Endometrium (tissue), 2 donors: ENCODE measurements at regions not wholly inside any gene's neighbourhood (a gene's known extent, or its start where the extent isn't known, plus 50 kb on each side); places are given as distances from the start of the nearest gene placed in this dataset.
"Not testable (repeated sequence)": the region's sequence is repeated elsewhere in the genome, so short reads cannot be mapped to it uniquely, and the experiment has no call there.

Experiments
- FAIRE-seq: peaks from 2 replicates; lab custom pipeline; 2012; peaks lifted over from hg19 to GRCh38; lab: Jason Lieb, UNC
- donor health status: control.
- donor health status: control.

DNA sequence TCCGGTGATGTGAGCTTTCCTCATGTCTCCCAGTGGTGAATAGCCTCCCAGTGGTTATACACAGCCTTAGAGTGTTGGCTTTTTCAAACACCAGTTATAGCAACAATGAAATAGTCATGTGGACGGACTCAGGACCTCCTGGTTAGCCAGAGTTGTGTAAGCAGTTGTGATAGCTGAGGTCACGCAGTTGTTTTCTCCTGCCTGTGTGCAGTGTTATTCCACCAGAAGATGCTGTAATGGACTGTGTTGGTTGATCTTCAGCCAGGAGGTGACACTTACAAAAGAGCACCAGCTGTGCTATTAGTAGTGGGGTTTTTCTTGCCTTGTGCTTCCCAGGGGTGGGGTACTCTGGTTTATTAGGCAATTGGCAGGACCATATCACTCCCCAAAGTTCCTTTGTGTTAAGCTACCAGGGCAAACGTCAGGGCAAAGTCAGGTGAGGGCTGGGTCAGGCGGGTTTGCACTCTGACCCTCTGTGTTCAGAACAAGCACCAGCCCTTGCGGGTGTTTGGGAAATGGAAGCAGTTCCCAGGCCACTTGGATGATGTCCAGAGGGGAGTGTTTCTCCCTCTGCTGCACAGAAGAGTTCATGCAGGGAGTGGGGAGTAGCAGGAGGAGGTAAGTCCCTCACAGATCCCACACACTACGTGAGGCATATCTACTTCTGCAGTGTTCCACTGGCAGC lies 252.6 kb downstream of the TMEM47 start:
- no peak for FAIRE-seq

DNA sequence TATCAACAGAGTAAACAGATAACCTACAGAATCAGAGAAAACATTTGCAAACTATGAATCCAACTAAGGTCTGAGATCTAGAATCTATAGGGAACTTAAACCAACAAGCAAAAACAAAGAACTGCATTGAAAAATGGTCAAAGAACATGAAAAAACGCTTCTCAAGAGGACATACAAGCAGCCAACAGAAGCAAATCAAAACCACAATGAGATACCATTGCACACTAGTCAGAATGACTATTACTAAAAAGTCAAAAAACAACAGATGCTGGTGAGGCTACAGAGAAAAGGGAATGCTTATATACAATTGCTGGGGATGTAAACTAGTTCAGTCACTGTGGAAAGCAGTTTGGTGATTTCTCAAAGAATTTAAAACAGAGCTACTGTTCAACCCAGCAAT lies 255.7 kb downstream of the TMEM47 start:
- no peak for FAIRE-seq

DNA sequence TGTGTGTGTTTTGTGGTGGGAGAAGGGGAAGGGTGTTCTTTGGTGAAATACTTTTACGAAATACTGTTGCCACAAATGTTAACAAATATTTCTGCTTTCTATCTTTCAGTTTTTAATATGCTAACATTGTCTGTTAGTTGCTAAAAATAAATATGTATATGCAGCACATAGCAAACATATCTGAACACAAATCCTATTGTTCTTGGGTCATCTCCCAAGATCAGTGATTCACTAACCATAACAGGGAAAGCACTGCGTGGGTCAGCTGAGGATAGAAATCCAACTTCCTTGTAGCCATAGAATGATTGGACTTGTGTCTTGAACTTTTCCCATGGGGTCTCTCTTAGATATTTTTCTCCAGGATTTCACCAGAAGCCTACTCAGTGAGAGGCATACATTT lies 250.3 kb upstream of the FAM47A start:
- no peak for FAIRE-seq

DNA sequence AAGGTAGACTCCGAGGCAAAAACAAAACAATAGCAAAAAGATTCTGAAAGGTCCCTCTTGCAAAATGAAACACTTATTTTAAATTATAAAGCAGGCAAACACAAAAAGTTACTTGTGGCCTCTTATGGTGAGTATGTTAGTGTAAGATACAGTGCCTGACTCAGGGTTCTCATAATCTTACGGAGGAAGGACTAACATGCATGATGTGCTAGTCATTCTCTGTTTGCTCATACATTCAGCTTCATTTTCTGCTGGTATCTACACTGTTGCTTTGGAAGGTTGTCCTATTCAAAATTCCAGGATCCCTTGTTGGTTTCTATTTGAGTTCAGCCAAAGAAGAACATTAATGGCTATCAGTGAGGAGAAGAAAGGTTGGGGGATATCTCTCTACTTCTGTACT lies 249.1 kb upstream of the FAM47A start:
- no peak for FAIRE-seq

DNA sequence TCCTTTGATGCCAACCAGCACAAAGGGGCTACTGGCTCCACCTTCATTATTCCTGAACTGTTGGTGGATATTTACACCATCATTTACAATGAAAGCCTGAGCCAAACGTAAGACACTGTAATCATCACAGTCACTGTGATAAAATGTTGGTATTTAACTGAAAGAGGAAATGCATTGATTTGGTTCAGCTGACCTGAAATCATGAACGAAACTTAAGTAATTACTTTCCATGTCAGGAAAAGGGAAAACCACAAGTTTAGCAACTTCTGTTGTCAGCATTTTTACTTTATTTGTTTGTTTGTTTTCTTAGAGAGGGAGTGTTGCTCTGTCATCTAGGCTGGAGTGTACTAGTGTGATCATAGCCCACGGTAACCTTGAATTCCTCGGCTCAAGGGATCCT lies 247.8 kb upstream of the FAM47A start:
- no peak for FAIRE-seq

DNA sequence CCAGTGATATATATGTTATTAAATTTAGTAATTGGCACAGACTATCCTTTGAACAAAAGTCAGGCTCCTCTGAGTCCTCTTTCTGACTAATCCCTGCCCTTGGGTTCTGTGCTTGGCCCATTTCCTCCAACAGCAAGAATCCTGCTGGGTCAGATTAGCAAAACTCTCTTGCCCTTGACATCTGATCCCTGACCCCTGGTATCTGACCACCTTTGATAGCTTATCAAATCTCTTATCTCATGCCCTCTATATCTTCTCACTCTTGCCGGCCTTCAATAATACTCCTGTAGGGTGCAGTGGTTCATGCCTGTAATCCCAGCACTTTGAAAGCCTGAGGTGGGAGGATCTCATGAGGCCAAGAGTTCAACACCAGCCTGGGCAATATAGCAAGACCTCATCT lies 245.5 kb upstream of the FAM47A start:
- no peak for FAIRE-seq

DNA sequence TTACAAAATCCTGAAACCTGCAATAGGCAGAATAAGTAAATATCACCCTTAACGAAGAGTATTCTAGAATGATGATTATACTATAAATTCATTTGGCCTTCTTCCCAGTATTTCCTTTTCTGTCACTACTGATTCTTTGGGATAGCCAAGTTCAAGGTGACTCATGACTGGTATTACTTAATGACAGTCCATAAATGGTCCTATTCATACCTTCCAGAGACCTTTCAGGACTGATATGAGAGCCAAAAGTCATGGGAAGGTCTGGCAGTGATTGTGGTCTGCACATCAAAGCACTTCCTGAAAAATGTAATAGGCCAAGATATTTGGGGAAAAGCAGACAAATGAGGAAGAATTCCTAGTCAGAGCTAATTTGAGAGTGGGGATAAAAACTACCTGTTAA lies 239.6 kb upstream of the FAM47A start:
- no peak for FAIRE-seq

DNA sequence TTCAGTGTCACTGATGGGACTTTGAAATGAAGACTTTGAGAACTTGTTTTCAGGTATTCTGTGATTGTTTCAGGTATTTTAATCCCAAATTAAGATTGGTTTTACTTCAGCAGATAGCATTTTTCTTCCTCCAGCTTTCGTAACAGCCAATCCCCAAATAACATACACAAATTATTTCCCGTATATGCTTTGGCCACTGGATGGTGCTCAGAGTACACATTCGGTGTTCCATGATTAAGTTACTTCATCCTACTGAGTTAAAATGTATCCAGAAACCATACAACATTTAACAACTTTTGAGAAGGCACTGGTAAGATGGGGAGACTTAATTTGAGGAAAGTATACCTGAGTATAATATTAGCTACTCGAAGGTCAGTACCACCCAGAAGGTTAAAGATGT lies 233.4 kb upstream of the FAM47A start:
- FAIRE-seq, result no peak

DNA sequence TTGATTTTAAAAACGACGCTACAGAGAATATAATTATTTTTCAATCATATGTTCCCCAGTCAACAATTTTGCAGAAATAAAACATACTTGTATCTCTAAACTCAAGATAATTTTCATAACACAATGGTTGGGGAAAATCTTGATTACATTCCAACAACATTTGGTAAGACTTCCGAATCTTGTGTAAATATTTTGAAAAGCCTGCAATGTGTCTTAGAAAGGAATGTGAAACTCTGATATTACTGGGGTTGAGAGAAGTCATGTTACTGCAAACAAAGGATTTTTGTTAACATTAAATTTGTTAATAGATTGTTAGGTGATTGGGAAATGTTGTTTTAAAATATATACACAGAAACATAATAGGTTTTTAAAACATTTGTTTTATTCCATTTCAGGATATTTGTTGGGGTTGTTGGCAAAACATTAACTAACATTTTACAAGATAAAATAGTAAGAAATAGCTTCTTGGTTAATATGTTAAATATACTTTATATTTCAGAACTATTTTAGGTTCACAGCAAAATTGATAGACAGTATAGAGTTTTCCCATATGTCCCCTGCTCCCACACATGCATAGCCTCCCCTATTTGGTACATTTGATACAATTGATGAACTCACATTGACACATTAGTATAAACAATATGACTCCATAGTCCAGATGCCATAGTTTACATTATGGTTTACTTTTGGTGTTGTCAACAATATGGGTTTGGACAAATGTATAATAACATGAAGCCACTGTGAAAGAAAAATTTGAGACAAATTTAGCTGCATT lies 218.6 kb upstream of the FAM47A start:
- FAIRE-seq, result peak; percentile 94

DNA sequence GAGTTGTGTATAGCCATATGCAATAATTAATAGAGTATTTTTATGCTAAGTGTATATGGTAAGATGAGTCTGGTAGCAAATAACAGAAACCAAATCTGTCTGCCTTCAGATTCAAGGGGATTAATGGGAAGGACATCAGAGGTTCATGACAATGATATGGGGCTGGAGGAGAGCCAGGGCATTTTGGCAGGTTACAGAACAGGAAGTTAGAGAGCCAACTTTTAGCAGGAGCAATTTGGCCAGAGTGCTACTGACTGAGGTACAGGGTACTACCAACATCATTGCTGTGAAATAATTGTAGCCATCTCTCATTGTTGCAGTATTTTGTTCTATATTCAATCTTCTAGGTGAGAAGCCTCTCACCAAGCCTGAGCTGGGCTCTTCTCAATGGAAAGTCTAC lies 210.9 kb upstream of the FAM47A start:
- no peak for FAIRE-seq

DNA sequence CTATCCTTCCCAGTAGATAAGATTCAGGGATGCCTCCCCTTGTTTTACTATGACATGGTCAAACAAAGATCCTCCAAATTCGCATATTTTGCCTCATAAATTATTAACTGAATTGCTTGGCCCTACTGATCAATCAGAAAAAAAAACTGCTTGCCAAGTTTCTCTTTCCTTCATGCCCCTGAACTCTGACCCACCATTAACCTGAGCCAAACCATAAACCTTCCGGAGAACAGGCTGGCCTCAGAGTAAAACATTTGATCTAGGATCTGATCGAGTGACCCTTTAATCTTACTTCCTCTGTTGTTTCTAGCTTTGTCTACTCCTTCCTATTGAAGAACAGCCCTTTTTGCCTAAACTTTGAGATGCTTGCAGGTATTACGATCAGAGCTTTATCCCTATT lies 209.7 kb upstream of the FAM47A start:
- FAIRE-seq, result no peak

DNA sequence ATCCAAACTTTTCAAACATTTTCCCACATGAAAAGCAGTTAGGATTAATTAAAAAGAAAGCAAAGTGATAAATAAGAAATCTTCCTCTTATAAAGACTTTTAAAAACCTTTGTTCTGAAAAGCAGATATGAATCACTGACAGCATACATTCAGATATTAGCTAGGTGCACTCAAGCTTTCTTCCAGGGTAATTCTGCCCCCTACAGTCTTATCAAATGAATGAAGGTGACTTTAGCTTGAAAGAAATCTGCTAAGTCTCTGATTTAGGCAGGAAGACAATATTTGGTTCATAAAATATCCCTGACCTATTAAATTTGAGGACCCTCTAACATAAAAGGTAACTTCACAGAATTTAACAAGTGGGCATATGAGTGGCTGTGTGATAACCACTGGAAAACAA lies 209.1 kb upstream of the FAM47A start:
- FAIRE-seq, result no peak

DNA sequence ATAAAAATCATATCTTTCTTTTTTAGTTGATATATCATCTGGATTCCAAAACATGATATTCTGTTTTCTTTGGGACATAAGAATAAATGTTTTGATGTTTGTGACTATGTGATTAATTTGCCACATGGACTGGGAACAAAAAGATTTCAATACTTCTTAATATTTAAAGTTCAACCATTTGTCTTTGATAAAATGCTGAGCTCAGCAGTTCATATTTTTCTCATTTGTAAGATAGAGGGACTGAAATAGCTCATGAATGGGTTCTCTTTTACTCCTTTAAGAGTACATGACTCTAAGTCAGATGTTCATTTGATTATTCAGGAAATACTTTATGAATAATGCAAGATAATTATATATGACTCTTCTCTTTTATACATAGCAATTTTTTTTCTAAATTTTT lies 205.9 kb upstream of the FAM47A start:
- no peak for FAIRE-seq

DNA sequence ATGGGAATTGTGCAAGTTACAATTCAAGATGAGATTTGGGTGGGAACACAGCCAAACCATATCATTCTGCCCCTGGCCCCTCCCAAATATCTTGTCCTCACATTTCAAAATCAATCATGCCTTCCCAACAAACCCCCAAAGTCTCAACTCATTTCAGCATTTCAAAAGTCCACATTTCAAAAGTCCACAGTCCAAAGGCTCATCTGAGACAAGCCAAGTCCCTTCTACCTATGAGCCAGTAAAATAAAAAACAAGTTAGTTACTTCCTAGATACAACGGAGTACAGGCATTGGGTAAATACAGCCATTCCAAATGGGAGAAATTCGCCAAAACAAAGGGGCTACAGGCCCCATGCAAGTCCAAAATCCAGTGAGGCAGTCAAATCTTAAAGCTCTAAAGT lies 203.3 kb upstream of the FAM47A start:
- not testable (repeated sequence) for FAIRE-seq

DNA sequence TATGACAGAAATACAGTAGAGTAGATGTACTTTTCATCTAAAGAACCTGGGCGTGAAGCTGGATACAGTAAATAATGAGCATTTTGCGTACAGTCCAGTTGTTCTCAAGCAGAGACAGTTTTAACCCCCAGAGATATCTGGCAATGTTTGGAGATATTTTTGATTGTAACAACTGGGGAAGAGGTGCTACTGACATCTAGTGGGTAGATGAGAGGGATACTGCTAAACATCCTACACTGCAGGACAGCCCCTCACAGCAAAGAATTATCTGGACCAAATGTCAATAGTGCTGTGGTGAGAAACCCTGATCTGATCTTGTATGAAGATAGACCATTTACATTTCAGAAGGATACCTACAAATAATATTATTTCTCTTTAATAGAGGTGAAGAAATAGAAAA lies 200.2 kb upstream of the FAM47A start:
- no peak for FAIRE-seq

DNA sequence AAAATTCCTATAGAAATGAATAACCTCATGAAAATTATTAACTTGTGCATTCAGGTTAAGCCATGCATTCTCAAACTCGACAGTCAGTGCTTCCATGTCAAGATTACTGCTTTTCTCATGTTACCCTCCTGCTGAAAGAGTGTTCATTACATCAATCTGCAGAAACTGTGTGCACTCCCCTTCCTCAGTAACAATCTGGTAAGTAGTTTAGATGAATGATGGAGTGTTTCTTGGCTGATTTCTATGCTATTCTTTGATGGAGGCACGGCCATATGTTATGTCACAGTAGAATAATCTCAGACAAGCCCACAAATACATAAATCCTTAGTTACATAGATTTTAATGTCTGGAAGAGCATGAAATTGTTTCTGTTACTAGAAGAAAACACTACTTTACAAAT lies 193.3 kb upstream of the FAM47A start:
- no peak for FAIRE-seq

DNA sequence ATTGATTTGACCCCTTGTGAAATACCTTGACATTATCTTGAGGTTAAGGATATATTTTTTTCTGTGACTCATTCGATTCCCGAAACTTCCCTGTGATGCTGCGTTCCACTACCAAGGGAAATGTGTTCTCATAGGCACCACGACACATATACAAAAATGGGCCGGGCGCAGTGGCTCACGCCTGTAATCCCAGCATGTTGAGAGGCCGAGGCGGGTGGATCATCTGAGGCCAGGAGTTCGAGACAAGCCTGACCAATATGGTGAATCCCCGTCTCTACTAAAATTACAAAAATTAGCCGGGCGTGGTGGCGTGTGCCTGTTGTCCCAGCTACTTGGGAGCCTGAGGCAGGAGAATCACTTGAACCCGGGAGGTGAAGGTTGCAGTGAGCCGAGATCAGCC lies 188.3 kb upstream of the FAM47A start:
- not testable (repeated sequence) for FAIRE-seq

DNA sequence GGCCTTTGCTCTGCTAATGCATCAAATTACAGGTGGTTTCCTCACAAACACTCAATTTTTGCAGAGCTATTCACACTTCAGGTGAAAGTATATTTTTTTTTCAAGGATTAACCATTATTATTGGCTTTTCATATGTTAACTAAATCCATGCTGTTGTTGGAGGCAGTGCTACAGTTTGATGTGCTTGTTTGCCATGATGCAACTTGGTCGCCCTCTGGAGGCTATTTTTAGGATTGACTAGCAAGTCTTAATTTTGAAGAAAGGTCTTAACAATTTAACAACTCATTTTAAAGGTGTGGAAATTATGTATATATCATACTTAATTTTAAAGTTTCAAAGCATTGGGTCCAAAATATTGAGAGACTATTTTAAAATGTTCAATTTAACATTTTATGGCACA lies 168.8 kb upstream of the FAM47A start:
- peak; percentile 84 for FAIRE-seq

DNA sequence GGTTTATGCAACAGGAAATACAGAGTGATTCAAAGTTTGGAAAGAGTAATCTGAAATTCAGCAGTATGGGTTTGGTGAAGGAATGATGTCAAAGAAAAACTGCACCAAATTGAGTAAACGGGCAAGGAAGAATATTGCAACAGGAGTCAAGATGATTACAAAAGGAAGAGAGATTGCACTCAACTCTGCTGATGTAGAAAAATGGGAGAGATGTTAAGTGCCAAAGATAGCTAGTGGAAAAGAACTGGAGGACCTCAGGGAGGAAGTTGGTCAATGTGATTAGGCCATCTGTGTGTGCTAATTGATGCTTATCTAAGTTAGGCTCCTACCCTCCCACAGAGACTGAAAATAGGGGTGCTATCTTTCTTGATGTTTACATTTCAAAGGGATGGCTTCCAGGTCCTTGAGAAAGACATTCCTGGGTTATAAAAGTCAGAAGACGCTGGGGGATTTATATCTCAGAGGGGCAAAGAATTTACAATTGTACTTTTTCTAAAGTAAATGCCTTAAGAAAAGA lies 167.4 kb upstream of the FAM47A start:
- no peak for FAIRE-seq

DNA sequence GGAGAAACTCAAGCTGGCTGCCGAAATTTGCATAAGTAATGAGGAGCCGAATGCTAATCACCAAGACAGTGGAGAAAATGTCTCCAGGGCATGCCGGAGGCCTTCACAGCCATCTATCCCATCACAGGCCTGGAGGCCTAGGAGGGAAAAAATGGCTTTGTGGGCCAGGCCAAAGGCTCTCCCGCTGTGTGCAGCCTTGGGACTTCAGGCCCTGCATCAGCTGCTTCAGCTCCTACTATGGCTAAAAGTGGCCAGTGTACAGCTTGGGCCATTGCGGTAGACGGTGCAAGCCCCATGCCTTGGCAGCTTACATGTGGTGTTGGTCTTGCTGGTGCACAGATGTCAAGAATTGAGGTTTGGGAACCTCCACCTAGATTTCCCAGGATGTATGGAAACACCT lies 162.6 kb upstream of the FAM47A start:
- no peak for FAIRE-seq

DNA sequence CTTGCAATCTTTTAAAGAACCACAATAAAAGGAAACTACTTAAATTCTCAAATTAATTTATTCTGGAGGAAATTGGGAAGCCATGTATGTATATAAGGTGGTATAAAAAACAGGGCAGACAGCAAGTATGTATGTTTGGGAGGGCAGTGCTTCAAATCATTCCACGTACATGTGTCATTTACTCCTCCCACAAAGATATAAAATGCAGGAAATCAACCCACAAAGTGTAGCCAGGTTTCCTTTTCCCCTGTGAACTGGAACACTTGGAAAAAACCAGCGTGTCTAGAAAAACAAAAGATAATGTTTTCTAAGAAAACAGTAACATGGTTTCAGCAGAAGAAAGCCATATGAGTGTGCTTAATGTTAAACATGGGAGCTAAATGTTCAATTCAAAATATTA lies 156.7 kb upstream of the FAM47A start:
- no peak for FAIRE-seq

DNA sequence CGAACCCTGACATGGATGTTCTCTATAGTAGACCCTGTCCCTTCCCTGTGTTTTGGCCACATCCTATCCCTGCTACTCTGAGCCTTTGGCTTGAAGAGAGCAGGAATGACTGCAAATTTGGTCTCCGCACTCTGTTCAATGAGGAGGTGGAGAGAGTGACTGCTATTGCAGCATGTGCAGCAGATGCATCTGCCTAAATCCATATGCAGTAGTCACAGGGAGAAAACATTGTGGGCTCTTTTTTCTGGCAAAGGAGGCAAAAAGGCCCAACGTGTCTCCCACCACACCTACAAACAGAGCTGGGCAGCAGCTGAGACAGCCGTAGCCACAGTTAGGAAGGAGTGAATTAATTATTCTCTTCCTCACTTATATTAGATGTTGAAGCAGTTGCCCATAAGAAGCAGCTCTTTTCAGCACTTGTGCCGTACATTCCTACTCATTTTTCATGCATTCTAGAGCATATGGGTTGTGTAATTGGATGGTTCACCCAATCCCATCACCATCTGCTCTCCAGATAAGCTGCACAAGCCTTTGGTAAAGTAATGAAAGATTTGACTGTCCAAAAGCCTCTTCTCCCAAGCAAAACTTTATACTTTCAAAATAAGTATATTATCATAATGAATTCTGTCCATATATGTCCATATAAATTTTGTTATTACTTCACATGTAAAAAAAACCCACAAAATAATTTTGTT lies 147.9 kb upstream of the FAM47A start:
- no peak for FAIRE-seq

DNA sequence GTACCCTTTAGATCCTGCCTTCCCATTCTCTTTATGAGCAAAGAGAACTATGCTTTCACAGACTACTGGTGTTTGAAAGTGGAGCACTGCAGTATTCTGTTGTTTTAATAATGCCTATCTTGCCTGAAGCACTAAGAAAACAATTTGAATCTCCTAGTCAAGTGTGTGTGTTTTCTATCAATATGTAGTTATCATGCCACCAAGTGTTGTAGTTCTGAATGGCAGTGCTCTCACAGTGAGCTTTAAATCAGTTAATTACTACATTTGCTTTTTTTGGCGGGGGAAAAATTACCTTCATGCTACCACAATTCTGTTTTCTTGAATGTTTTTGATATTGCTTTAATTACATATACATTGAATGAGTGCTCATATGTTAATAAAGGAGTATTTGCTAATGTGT lies 143.6 kb upstream of the FAM47A start:
- no peak for FAIRE-seq
